22Rv1 (cell line): ENCODE measurements at regions not wholly inside any gene's neighbourhood (a gene's known extent, or its start where the extent isn't known, plus 50 kb on each side); places are given as distances from the start of the nearest gene placed in this dataset.

ENCODE experiments used
- H3K27ac ChIP-seq: fragments of 450-650 bp; 2 replicates; pipeline ENCODE4 v1.5.1; 2017
- ZFX ChIP-seq: fragments of 450-650 bp; IDR thresholded peaks from 2 replicates; pipeline ENCODE4 v1.6.1; 2017; ENCODE audit warnings: antibody characterized with exemption, borderline replicate concordance
- TF ChIP-seq, protein P1 (sequence below): fragments of 450-650 bp; IDR thresholded peaks from 2 replicates; pipeline ENCODE4 v1.5.1; 2017; ENCODE audit warnings: mild to moderate bottlenecking

GRCh38 chr15:93706495-93707292 lies 524.7 kb upstream of the MCTP2 start:
- no peak overlapping the region for H3K27ac ChIP-seq
- TF ChIP-seq, protein P1, sequence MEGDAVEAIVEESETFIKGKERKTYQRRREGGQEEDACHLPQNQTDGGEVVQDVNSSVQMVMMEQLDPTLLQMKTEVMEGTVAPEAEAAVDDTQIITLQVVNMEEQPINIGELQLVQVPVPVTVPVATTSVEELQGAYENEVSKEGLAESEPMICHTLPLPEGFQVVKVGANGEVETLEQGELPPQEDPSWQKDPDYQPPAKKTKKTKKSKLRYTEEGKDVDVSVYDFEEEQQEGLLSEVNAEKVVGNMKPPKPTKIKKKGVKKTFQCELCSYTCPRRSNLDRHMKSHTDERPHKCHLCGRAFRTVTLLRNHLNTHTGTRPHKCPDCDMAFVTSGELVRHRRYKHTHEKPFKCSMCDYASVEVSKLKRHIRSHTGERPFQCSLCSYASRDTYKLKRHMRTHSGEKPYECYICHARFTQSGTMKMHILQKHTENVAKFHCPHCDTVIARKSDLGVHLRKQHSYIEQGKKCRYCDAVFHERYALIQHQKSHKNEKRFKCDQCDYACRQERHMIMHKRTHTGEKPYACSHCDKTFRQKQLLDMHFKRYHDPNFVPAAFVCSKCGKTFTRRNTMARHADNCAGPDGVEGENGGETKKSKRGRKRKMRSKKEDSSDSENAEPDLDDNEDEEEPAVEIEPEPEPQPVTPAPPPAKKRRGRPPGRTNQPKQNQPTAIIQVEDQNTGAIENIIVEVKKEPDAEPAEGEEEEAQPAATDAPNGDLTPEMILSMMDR = no peak
- TF ChIP-seq ZFX = no peak

- no peak for TF ChIP-seq ZFX
- TF ChIP-seq, protein P1 = no peak
- no peak overlapping the region for H3K27ac ChIP-seq
Observed at GRCh38 chr15:93705753-93706455, 525.5 kb upstream of the MCTP2 start.

DNA sequence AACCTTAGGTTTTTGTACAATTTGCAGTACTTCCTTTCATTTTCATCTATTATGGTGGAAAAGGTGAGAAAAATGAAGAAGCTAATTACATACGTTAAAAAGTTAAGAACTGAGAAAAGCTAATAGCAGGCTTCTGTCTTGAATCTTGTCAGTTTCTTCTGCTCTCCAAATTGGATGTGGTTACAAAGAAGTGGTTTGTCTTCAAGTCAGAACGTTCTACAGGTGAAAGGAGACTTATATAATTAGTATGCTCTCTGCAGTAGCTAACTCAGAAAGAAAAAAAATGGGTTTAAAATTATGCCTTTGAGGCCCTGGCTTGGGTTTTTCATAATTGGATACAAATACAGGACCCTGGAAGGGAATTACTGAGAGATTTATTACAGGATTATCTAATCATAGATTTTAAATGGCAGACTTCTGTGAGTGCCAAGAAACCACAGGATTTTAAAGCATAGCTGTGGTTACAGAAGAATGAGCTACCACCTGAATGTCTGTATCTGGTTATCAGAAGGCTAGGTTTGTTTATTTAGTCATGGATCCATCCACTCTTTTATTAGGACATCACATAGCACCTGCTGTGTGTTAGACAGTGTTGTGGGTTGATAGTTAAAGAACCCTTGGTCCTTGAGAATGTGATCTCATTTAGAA lies 528.1 kb upstream of the MCTP2 start:
- no peak for TF ChIP-seq ZFX
- TF ChIP-seq, protein P1 = no peak
- no peak overlapping the region for H3K27ac ChIP-seq

DNA sequence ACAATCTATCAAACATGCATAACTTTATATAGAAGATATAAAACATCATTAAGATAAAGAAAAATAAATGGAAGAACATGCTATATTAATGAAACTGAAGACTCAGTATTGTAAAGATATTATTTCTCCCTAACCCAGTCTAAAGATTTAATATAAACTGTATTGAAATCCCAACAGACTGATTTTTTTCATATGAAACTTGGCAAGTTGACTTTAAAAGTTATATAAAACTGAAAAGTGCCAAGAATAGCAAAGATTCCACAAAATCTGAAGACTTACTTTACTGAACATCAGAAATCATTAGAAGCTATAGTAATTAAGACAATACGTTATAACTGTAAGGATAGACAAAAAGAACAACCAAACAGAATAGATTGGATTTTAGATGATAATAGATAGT lies 531.3 kb upstream of the MCTP2 start:
- H3K27ac ChIP-seq = no peak overlapping the region
- TF ChIP-seq, protein P1 = no peak
- TF ChIP-seq ZFX = no peak

DNA sequence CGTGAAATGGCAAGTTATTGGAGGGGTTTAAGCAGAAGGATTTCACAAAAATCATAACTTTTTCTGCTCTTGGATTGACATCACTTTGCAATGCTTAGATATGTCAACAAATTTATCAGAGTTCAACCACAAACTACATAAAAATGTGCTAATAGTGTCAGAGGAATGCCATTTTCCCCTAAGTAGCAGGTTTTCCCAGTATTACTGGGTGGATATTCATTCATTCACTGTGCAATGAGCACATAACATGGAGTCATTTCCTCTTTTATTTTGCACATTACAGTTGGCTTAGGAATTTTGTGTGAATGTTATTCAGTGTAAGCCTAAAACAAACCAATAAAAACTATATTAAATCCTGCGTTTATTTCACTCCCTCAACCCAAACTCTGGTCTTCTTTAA lies 537.3 kb upstream of the MCTP2 start:
- TF ChIP-seq, protein P1 = no peak
- TF ChIP-seq ZFX = no peak
- H3K27ac ChIP-seq = no peak overlapping the region

- no peak for TF ChIP-seq ZFX
- TF ChIP-seq, protein P1 = no peak
Observed at GRCh38 chr15:93683651-93684050, 547.7 kb upstream of the MCTP2 start.

More at GRCh38 chr15:93683651-93684050, 547.7 kb upstream of the MCTP2 start:
- no peak overlapping the region for H3K27ac ChIP-seq
